Liver (tissue), 8 donors: ENCODE measurements at regions not wholly inside any gene's neighbourhood (a gene's known extent, or its start where the extent isn't known, plus 50 kb on each side); places are given as distances from the start of the nearest gene placed in this dataset.

Source experiments
- DNase-seq: peaks from one replicate; pipeline ENCODE4 v3.0.0-alpha.2; 2017; ENCODE audit warnings: low spot score
- H3K27ac ChIP-seq, 2 donors: one replicate each; pipeline ENCODE4 v1.7.0; 2013; ENCODE audit warnings: inconsistent platforms in 2 of 2, low read length in 2 of 2, control low read depth in 1 of 2, low read depth in 1 of 2, mild to moderate bottlenecking in 1 of 2
- H3K27me3 ChIP-seq, 4 donors: one replicate each; pipeline versions ENCODE4 v1.6.1 to v1.7.0; 2013; ENCODE audit warnings: low read length in 3 of 4, inconsistent platforms in 1 of 4, mild to moderate bottlenecking in 1 of 4, moderate library complexity in 1 of 4; ENCODE audit not compliant: control insufficient read depth in 4 of 4, insufficient read depth in 4 of 4
- H3K36me3 ChIP-seq, 4 donors: one replicate each; pipeline versions ENCODE4 v1.6.1 to v1.7.0; 2013; ENCODE audit warnings: low read length in 3 of 4, mild to moderate bottlenecking in 3 of 4, low read depth in 1 of 4, moderate library complexity in 1 of 4; ENCODE audit not compliant: control insufficient read depth in 4 of 4, insufficient read depth in 3 of 4
- H3K4me1 ChIP-seq, 4 donors: one replicate each; pipeline versions ENCODE4 v1.6.1 to v1.7.0; 2013; ENCODE audit warnings: low read length in 3 of 4, mild to moderate bottlenecking in 3 of 4, moderate library complexity in 1 of 4; ENCODE audit not compliant: control insufficient read depth in 4 of 4, insufficient read depth in 4 of 4
- H3K4me3 ChIP-seq, 3 donors: one replicate each; pipeline versions ENCODE4 v1.6.1 to v1.7.0; 2013; ENCODE audit warnings: low read length in 3 of 3, control low read depth in 1 of 3, low read depth in 1 of 3, mild to moderate bottlenecking in 1 of 3
- H3K9ac ChIP-seq, 2 donors: one replicate each; pipeline ENCODE4 v1.7.0; 2013; ENCODE audit warnings: low read length in 2 of 2, mild to moderate bottlenecking in 2 of 2, moderate library complexity in 2 of 2, control low read depth in 1 of 2, low read depth in 1 of 2
- H3K9me3 ChIP-seq, 4 donors: one replicate each; pipeline versions ENCODE4 v1.6.1 to v1.7.0; 2013; ENCODE audit warnings: low read length in 3 of 4; ENCODE audit not compliant: control insufficient read depth in 4 of 4
- CTCF ChIP-seq: fragments of 150-350 bp; IDR thresholded peaks from 2 replicates; pipeline ENCODE4 v1.5.1; 2017; ENCODE audit warnings: improper control_type of control experiment, low read depth, low read length; ENCODE audit not compliant: missing input control
- EGR1 ChIP-seq, 2 donors: IDR thresholded peaks; 2 replicates each; pipeline ENCODE4 v1.6.1; 2016 to 2018; ENCODE audit warnings: antibody characterized with exemption in 2 of 2, low read depth in 2 of 2
- FOXA1 ChIP-seq: IDR thresholded peaks from 2 replicates; pipeline ENCODE4 v1.6.1; 2016; ENCODE audit warnings: antibody characterized with exemption
- FOXA2 ChIP-seq: IDR thresholded peaks from 2 replicates; pipeline ENCODE4 v1.6.1; 2016; ENCODE audit warnings: antibody characterized with exemption
- GABPA ChIP-seq, 2 donors: IDR thresholded peaks in 1 of 2; conservative IDR thresholded peaks in 1 of 2; 2 replicates each; pipeline ENCODE4 v1.6.1; 2016; ENCODE audit warnings: antibody characterized with exemption in 2 of 2, mild to moderate bottlenecking in 1 of 2, moderate library complexity in 1 of 2
- HNF4A ChIP-seq, 2 donors: conservative IDR thresholded peaks; 2 replicates each; pipeline ENCODE4 v1.6.1; 2016; ENCODE audit warnings: antibody characterized with exemption in 2 of 2, mild to moderate bottlenecking in 2 of 2
- JUND ChIP-seq, 2 donors: IDR thresholded peaks; 2 replicates each; pipeline ENCODE4 v1.6.1; 2016; ENCODE audit warnings: antibody characterized with exemption in 2 of 2
- MAX ChIP-seq: IDR thresholded peaks from 2 replicates; pipeline ENCODE4 v1.6.1; 2016; ENCODE audit warnings: antibody characterized with exemption
- NR2F2 ChIP-seq: IDR thresholded peaks from 2 replicates; pipeline ENCODE4 v1.6.1; 2016; ENCODE audit warnings: antibody characterized with exemption
- RAD21 ChIP-seq, 2 donors: IDR thresholded peaks; 2 replicates each; pipeline ENCODE4 v1.6.1; 2016; ENCODE audit warnings: antibody characterized with exemption in 2 of 2, mild to moderate bottlenecking in 2 of 2
- REST ChIP-seq: IDR thresholded peaks from 2 replicates; pipeline ENCODE4 v1.6.1; 2016; ENCODE audit warnings: antibody characterized with exemption, mild to moderate bottlenecking
- RXRA ChIP-seq, 2 donors: IDR thresholded peaks; 2 replicates each; pipeline ENCODE4 v1.6.1; 2017 to 2018; ENCODE audit warnings: antibody characterized with exemption in 2 of 2, mild to moderate bottlenecking in 1 of 2
- SP1 ChIP-seq: IDR thresholded peaks from 2 replicates; pipeline ENCODE4 v1.6.1; 2018; ENCODE audit warnings: antibody characterized with exemption, mild to moderate bottlenecking
- TAF1 ChIP-seq: conservative IDR thresholded peaks from 2 replicates; pipeline ENCODE4 v1.6.1; 2016; ENCODE audit warnings: antibody characterized with exemption, mild to moderate bottlenecking
- YY1 ChIP-seq: IDR thresholded peaks from 2 replicates; pipeline ENCODE4 v1.6.1; 2016; ENCODE audit warnings: antibody characterized with exemption, mild to moderate bottlenecking
- WGBS: extraction: QIAGEN DNeasy Blood & Tissue Kit; methylation state at CpG from one replicate; pipeline ENCODE4 v1.1.7; 2013; 5-methylcytosine and 5-hydroxymethylcytosine counted together
- TF ChIP-seq, protein P1 (sequence below): IDR thresholded peaks from 2 replicates; pipeline ENCODE4 v1.6.1; 2016; ENCODE audit warnings: antibody characterized with exemption
- TF ChIP-seq, protein P2 (sequence below): IDR thresholded peaks from 2 replicates; pipeline ENCODE4 v1.6.1; 2016; ENCODE audit warnings: antibody characterized with exemption
- donor health status: healthy.
- donor health status: healthy.
- donor health status: healthy.
- donor health status: healthy.
- donor health status: healthy.

- no peaks in the 10 kb centered on the region for H3K4me1 ChIP-seq
- WGBS = 86% methylated on average over 2 of the region's 2 CpGs
- no peaks in the 10 kb centered on the region for H3K36me3 ChIP-seq
- DNase-seq = no peak
- TF ChIP-seq RAD21 (IDR thresholded peaks at IDR 0.05) (no peak), JUND (IDR thresholded peaks at IDR 0.05) (no peak), CTCF (no peak), FOXA2 (no peak), GABPA (IDR thresholded peaks at IDR 0.05 in 1 of 2, conservative IDR thresholded peaks at IDR 0.05 in 1 of 2) (no peak), EGR1 (IDR thresholded peaks at IDR 0.05; ENCODE audit: low read depth in 2 of 2) (no peak), TAF1 (no peak), RXRA (IDR thresholded peaks at IDR 0.05) (no peak), HNF4A (conservative IDR thresholded peaks at IDR 0.05) (no peak), SP1 (no peak), YY1 (no peak), NR2F2 (no peak), FOXA1 (no peak), REST (no peak), MAX (no peak)
- TF ChIP-seq, protein P1, sequence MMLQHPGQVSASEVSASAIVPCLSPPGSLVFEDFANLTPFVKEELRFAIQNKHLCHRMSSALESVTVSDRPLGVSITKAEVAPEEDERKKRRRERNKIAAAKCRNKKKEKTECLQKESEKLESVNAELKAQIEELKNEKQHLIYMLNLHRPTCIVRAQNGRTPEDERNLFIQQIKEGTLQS = no peak
- TF ChIP-seq, protein P2, sequence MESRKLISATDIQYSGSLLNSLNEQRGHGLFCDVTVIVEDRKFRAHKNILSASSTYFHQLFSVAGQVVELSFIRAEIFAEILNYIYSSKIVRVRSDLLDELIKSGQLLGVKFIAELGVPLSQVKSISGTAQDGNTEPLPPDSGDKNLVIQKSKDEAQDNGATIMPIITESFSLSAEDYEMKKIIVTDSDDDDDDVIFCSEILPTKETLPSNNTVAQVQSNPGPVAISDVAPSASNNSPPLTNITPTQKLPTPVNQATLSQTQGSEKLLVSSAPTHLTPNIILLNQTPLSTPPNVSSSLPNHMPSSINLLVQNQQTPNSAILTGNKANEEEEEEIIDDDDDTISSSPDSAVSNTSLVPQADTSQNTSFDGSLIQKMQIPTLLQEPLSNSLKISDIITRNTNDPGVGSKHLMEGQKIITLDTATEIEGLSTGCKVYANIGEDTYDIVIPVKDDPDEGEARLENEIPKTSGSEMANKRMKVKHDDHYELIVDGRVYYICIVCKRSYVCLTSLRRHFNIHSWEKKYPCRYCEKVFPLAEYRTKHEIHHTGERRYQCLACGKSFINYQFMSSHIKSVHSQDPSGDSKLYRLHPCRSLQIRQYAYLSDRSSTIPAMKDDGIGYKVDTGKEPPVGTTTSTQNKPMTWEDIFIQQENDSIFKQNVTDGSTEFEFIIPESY = no peak
- no peak overlapping the region for H3K9ac ChIP-seq
- no peak overlapping the region for H3K27ac ChIP-seq
- H3K27me3 ChIP-seq = no peaks in the 10 kb centered on the region
- no peak overlapping the region for H3K4me3 ChIP-seq
- no peaks in the 10 kb centered on the region for H3K9me3 ChIP-seq
Measured at GRCh38 chr2:154557906-154558305, 140.6 kb upstream of the KCNJ3 start.

GRCh38 chr2:154565433-154565832 is 133.1 kb upstream of the KCNJ3 start:
- no peaks in the 10 kb centered on the region for H3K27me3 ChIP-seq
- H3K9me3 ChIP-seq = no peaks in the 10 kb centered on the region
- 90% methylated on average over 2 of the region's 2 CpGs for WGBS
- H3K36me3 ChIP-seq = no peaks in the 10 kb centered on the region
- H3K27ac ChIP-seq = no peak overlapping the region
- TF ChIP-seq EGR1 (IDR thresholded peaks at IDR 0.05; ENCODE audit: low read depth in 2 of 2) = no peak
- no peak for TF ChIP-seq NR2F2
- no peak for TF ChIP-seq SP1
- no peak for TF ChIP-seq RXRA (IDR thresholded peaks at IDR 0.05)
- TF ChIP-seq HNF4A (conservative IDR thresholded peaks at IDR 0.05) = no peak
- TF ChIP-seq MAX = no peak
- TF ChIP-seq JUND (IDR thresholded peaks at IDR 0.05) = no peak
- TF ChIP-seq FOXA1 = no peak
- no peak for TF ChIP-seq REST
- TF ChIP-seq, protein P2 = no peak
- no peak for TF ChIP-seq FOXA2
- TF ChIP-seq TAF1 = no peak
- TF ChIP-seq GABPA (IDR thresholded peaks at IDR 0.05 in 1 of 2, conservative IDR thresholded peaks at IDR 0.05 in 1 of 2) = no peak
- no peak overlapping the region for H3K9ac ChIP-seq
- no peak for DNase-seq
- no peaks in the 10 kb centered on the region for H3K4me1 ChIP-seq
- no peak overlapping the region for H3K4me3 ChIP-seq
